ENCODE measurements at regions not wholly inside any gene's neighbourhood (a gene's known extent, or its start where the extent isn't known, plus 50 kb on each side); places are given as distances from the start of the nearest gene placed in this dataset.
"Not testable (repeated sequence)": the region's sequence is repeated elsewhere in the genome, so short reads cannot be mapped to it uniquely, and the experiment has no call there.

DNA sequence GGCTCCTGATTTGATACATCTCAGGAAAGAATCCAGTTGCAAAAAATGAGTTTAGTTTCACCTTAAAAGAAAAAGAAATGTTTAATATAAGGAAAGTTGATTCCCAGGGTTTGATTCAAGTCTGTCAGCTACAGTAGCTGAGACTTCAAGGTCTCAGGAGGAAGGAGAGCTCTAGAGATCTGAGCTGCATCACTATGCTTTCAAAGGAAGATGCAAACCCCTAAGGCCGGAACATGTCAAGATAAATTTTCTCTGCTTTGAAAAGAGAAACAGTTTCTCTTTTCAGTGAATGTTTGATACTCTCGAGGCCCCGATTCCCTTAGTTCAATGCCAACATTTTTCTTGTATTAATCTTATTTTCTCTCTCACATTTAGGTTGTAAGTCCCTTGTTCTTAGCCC is 128.6 kb downstream of the RGPD3 start:
- Histone ChIP-seq H3K36me3 (ENCODE audit: control insufficient read depth, insufficient read depth, low read length) (no peaks in the 10 kb centered on the region), H3K4me1 (ENCODE audit: control insufficient read depth, insufficient read depth, low read length) (peaks cover 10% of the 10 kb centered on the region), H3K27me3 (ENCODE audit: control insufficient read depth, insufficient read depth, low read length) (peaks cover 3% of the 10 kb centered on the region), H3K27ac (ENCODE audit: low read depth, low read length) (no peak overlapping the region), H3K9me3 (ENCODE audit: control insufficient read depth, insufficient read depth, low read length) (no peaks in the 10 kb centered on the region), H3K4me3 (ENCODE audit: low read depth, low read length) (no peak overlapping the region)
- no CpG with 5 or more reads among the region's 3 CpGs for WGBS (ENCODE audit: insufficient coverage)
- peak in 1 of 6 donors; percentile 38 for DNase-seq (ENCODE audit: low read depth in 4 of 6, low spot score in 6 of 6)

DNA sequence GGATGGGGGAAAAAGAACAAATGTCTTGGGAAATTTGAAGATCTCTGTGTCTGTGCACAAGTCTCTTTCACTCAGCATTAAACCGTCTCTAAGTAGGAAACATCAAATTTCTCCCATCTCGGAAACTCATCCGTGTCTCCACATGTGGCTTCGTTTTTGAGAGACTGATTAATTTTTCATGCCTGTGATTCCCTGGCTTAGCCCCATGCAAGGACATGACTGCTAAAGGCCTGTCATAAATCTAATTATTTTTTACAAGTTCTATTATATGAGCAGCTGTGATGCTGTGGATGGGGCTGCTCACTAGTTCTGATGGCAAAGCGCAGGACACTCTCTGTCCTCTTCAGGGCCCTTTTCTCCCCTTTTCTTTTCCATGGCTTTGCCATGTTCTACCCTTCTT is 129.1 kb downstream of the RGPD3 start:
- H3K4me1 ChIP-seq (ENCODE audit: control insufficient read depth, insufficient read depth, low read length) = peaks cover 10% of the 10 kb centered on the region
- DNase-seq (ENCODE audit: low read depth in 4 of 6, low spot score in 6 of 6) = peak in 1 of 6 donors; percentile 57
- H3K27me3 ChIP-seq (ENCODE audit: control insufficient read depth, insufficient read depth, low read length) = peaks cover 3% of the 10 kb centered on the region
- 80% methylated on average over 2 of the region's 5 CpGs for WGBS (ENCODE audit: insufficient coverage)
- no peaks in the 10 kb centered on the region for H3K36me3 ChIP-seq (ENCODE audit: control insufficient read depth, insufficient read depth, low read length)
- H3K27ac ChIP-seq (ENCODE audit: low read depth, low read length) = no peak overlapping the region
- H3K9me3 ChIP-seq (ENCODE audit: control insufficient read depth, insufficient read depth, low read length) = no peaks in the 10 kb centered on the region
- H3K4me3 ChIP-seq (ENCODE audit: low read depth, low read length) = no peak overlapping the region

DNA sequence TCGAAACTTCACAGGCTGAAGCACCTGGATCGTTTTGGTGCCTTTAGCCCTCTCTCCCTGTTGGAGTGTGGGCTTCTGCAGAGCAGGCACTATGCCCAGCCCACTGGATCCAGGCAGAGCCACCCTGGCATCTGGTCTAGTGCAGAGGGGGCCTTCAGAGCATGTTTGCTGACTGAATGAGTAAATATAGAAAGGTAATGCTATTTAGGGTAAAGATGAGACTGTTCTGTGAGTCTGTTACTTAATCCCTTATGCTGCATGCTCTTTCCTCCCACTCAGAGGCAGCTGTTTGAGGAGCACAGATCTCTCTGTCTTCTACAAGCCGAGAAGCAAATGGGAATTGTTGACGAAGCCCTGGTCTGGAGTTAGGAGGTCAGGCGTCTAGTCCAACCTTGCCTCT is 130.2 kb downstream of the RGPD3 start:
- Histone ChIP-seq H3K36me3 (ENCODE audit: control insufficient read depth, insufficient read depth, low read length) (no peaks in the 10 kb centered on the region), H3K27me3 (ENCODE audit: control insufficient read depth, insufficient read depth, low read length) (peaks cover 3% of the 10 kb centered on the region), H3K4me3 (ENCODE audit: low read depth, low read length) (no peak overlapping the region), H3K27ac (ENCODE audit: low read depth, low read length) (no peak overlapping the region), H3K4me1 (ENCODE audit: control insufficient read depth, insufficient read depth, low read length) (peaks cover 10% of the 10 kb centered on the region), H3K9me3 (ENCODE audit: control insufficient read depth, insufficient read depth, low read length) (no peaks in the 10 kb centered on the region)
- WGBS (ENCODE audit: insufficient coverage) = 58% methylated on average over 2 of the region's 5 CpGs
- no peak for DNase-seq (ENCODE audit: low read depth in 4 of 6, low spot score in 6 of 6)

DNA sequence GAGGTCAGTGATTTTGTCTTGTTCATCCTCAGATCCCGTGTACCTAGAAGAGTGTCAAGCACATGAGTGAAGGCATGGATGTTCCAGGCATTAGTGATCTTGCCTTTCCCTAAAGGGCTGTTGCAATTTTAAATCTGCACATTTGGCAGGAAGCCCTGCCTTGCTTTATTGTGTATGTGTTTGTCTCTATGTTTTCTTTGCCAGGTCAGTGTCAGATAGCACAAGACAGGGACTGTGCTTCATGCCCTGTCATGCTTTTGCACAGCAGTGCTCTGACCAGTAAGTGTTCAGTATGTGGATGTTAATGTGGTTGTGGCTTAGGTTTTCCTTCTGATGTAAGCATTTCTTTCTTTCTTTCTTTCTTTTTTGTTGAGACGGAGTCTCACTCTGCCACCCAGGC is 131.5 kb downstream of the RGPD3 start:
- Histone ChIP-seq H3K4me1 (ENCODE audit: control insufficient read depth, insufficient read depth, low read length) (no peaks in the 10 kb centered on the region), H3K9me3 (ENCODE audit: control insufficient read depth, insufficient read depth, low read length) (no peaks in the 10 kb centered on the region), H3K27me3 (ENCODE audit: control insufficient read depth, insufficient read depth, low read length) (peaks cover 3% of the 10 kb centered on the region), H3K36me3 (ENCODE audit: control insufficient read depth, insufficient read depth, low read length) (no peaks in the 10 kb centered on the region), H3K4me3 (ENCODE audit: low read depth, low read length) (no peak overlapping the region), H3K27ac (ENCODE audit: low read depth, low read length) (no peak overlapping the region)
- WGBS (ENCODE audit: insufficient coverage) = 37% methylated on average over 2 of the region's 2 CpGs
- DNase-seq (ENCODE audit: low read depth in 4 of 6, low spot score in 6 of 6) = peak in 1 of 6 donors; percentile 58

DNA sequence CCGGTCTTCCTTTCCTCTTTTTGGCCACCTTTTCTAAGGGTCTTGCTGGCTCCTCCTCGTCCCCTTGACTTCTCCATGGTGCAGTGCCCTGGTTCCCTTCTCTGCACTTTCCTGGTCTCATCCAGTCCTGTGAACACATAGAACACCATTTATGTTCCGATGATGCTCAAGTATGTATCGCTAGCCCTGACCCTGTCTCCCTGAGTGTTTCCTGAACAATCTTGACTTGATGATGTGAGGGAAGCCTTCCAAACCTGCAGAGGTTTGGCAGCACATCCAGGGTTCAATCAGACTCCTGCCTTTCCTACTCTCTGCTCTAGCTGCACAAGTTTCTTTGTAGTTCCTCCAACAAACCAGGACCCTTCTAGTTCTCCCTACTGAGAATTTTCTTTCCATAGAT is 132.1 kb downstream of the RGPD3 start:
- Histone ChIP-seq H3K27me3 (ENCODE audit: control insufficient read depth, insufficient read depth, low read length) (peaks cover 3% of the 10 kb centered on the region), H3K4me3 (ENCODE audit: low read depth, low read length) (no peak overlapping the region), H3K27ac (ENCODE audit: low read depth, low read length) (no peak overlapping the region), H3K4me1 (ENCODE audit: control insufficient read depth, insufficient read depth, low read length) (no peaks in the 10 kb centered on the region), H3K9me3 (ENCODE audit: control insufficient read depth, insufficient read depth, low read length) (no peaks in the 10 kb centered on the region), H3K36me3 (ENCODE audit: control insufficient read depth, insufficient read depth, low read length) (no peaks in the 10 kb centered on the region)
- DNase-seq (ENCODE audit: low read depth in 4 of 6, low spot score in 6 of 6) = no peak
- WGBS (ENCODE audit: insufficient coverage) = 92% methylated on average over 4 of the region's 4 CpGs

DNA sequence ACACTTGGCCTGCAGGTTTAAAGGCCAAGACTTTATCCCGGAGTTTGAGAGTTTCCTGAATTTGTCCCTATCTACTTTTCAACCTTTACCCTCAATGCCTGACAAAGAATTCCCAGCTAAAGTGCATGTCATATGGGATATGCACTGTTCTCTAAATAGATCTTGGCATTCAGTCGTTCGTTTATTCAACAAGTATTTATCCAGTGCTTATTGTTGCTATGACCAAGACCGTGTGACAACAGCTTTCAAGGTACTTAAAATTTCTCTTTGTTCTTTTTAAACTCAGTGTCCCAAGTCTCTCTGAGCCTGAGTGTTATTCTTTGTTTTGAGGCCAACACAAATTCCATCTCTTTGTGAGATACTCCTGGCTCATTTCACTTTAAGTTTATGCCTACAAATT is 133.4 kb downstream of the RGPD3 start:
- no peak overlapping the region for H3K27ac ChIP-seq (ENCODE audit: low read depth, low read length)
- H3K36me3 ChIP-seq (ENCODE audit: control insufficient read depth, insufficient read depth, low read length) = no peaks in the 10 kb centered on the region
- H3K27me3 ChIP-seq (ENCODE audit: control insufficient read depth, insufficient read depth, low read length) = peaks cover 3% of the 10 kb centered on the region
- no peak for DNase-seq (ENCODE audit: low read depth in 4 of 6, low spot score in 6 of 6)
- no peak overlapping the region for H3K4me3 ChIP-seq (ENCODE audit: low read depth, low read length)
- WGBS (ENCODE audit: insufficient coverage) = 86% methylated on average over 1 of the region's 4 CpGs
- H3K9me3 ChIP-seq (ENCODE audit: control insufficient read depth, insufficient read depth, low read length) = no peaks in the 10 kb centered on the region
- H3K4me1 ChIP-seq (ENCODE audit: control insufficient read depth, insufficient read depth, low read length) = no peaks in the 10 kb centered on the region

DNA sequence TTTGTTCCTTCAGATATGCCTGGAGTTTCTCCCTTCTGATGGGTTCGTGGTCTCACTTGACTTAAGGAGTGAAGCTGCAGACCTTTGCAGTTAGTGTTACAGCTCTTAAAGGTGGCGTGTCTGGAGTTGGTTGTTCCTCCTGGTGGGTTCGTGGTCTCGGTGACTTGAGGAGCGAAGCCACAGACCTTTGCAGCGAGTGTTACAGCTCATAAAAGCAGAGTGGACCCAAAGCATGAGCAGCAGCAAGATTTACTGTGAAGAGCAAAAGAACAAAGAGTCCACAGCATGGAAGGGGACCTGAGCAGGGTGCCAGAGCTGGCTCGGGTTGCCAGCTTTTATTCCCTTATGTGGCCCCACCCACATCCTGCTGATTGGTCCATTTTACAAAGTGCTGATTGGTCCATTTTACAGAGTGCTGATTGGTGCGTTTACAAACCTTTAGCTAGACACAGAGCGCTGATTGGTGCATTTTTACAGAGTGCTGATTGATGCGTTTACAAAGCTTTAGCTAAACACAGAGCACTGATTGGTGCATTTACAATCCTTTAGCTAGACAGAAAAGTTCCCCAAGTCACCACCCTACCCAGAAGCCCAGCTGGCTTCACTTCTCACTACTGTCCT is 134.8 kb downstream of the RGPD3 start:
- DNase-seq (ENCODE audit: low read depth in 4 of 6, low spot score in 6 of 6); H3K4me1 ChIP-seq (ENCODE audit: control insufficient read depth, insufficient read depth, low read length); H3K4me3 ChIP-seq (ENCODE audit: low read depth, low read length); H3K27me3 ChIP-seq (ENCODE audit: control insufficient read depth, insufficient read depth, low read length); H3K27ac ChIP-seq (ENCODE audit: low read depth, low read length); H3K36me3 ChIP-seq (ENCODE audit: control insufficient read depth, insufficient read depth, low read length); H3K9me3 ChIP-seq (ENCODE audit: control insufficient read depth, insufficient read depth, low read length): not testable (repeated sequence)
- 94% methylated on average over 10 of the region's 10 CpGs for WGBS (ENCODE audit: insufficient coverage)

DNA sequence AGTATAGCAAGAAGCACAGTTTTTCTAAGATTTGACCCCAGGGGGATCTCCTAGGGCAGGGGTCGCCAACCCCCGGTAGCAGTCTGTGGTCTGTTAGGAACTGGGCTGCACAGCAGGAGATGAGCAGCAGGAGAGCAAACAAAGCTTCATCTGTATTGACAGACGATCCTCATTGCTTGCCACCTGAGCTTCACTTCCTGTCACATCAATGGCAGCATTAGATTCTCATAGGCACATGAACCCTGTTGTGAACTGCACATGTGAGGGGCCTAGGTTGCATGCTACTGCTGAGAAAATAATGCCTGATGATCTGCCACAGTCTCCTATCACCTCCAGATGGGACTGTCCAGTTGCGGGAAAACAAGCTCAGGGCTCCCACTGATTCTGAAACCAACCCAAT is 136.2 kb downstream of the RGPD3 start:
- Histone ChIP-seq H3K9me3 (ENCODE audit: control insufficient read depth, insufficient read depth, low read length) (no peaks in the 10 kb centered on the region), H3K36me3 (ENCODE audit: control insufficient read depth, insufficient read depth, low read length) (no peaks in the 10 kb centered on the region), H3K4me3 (ENCODE audit: low read depth, low read length) (no peak overlapping the region), H3K27me3 (ENCODE audit: control insufficient read depth, insufficient read depth, low read length) (no peaks in the 10 kb centered on the region), H3K27ac (ENCODE audit: low read depth, low read length) (no peak overlapping the region), H3K4me1 (ENCODE audit: control insufficient read depth, insufficient read depth, low read length) (no peaks in the 10 kb centered on the region)
- DNase-seq (ENCODE audit: low read depth in 4 of 6, low spot score in 6 of 6) = no peak
- 62% methylated on average over 3 of the region's 4 CpGs for WGBS (ENCODE audit: insufficient coverage)

DNA sequence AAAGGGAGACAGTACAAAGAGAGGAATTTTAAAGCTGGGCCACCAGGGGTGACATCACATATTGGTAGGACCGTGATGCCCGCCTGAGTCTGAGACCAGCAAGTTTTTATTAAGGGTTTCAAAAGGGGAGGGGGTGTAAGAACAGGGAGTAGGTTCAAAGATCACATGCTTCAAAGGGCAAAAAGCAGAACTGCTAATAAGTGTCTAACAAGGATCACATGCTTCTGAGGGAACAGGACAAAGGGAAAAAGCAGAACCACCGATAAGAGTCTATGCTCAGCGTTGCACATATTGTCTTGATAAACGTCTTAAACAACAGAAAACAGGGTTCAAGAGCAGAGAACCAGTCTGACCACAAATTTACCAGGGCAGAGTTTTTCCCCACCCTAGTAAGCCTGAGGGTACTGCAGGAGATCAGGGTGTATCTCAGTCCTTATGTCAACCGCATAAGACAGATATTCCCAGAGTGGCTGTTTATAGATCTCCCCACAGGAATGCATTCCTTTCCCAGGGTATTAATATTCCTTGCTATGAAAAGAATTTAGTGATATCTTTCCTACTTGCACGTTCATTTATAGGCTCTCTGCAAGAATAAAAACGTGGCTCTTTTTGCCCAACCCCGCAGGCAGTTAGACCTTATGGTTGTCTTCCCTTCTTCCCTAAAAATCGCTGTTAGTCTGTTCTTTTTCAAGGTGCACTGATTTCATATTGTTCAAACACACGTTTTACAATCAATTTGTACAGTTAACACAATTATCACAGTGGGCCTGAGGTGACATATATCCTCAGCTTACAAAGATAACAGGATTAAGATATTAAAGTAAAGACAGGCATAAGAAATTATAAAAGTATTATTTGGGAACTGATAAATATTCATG is 136.5 kb upstream of the UXS1 start:
- H3K4me3 ChIP-seq (ENCODE audit: low read depth, low read length); DNase-seq (ENCODE audit: low read depth in 4 of 6, low spot score in 6 of 6); H3K9me3 ChIP-seq (ENCODE audit: control insufficient read depth, insufficient read depth, low read length); H3K27me3 ChIP-seq (ENCODE audit: control insufficient read depth, insufficient read depth, low read length); H3K4me1 ChIP-seq (ENCODE audit: control insufficient read depth, insufficient read depth, low read length); H3K36me3 ChIP-seq (ENCODE audit: control insufficient read depth, insufficient read depth, low read length); H3K27ac ChIP-seq (ENCODE audit: low read depth, low read length): not testable (repeated sequence)
- WGBS (ENCODE audit: insufficient coverage) = 79% methylated on average over 6 of the region's 11 CpGs
